Suprapubic skin (tissue), 4 donors: ENCODE measurements at regions not wholly inside any gene's neighbourhood (a gene's known extent, or its start where the extent isn't known, plus 50 kb on each side); places are given as distances from the start of the nearest gene placed in this dataset.

ENCODE experiments used
- DNase-seq, 2 donors: peaks; one replicate each; pipeline ENCODE4 v3.0.0-alpha.2; 2019; ENCODE audit warnings: low spot score in 2 of 2
- H3K27ac ChIP-seq: fragments of 200-600 bp; sonication (generic); one replicate; pipeline ENCODE4 v1.5.1; 2019
- H3K27me3 ChIP-seq: fragments of 200-600 bp; sonication (generic); one replicate; pipeline ENCODE4 v1.5.1; 2019
- H3K36me3 ChIP-seq: fragments of 200-600 bp; sonication (generic); one replicate; pipeline ENCODE4 v1.5.1; 2019
- H3K4me1 ChIP-seq: fragments of 200-600 bp; sonication (generic); one replicate; pipeline ENCODE4 v1.5.1; 2019
- H3K4me3 ChIP-seq: fragments of 200-600 bp; sonication (generic); one replicate; pipeline ENCODE4 v1.5.1; 2019; ENCODE audit warnings: mild to moderate bottlenecking
- H3K9me3 ChIP-seq: fragments of 200-600 bp; sonication (generic); one replicate; pipeline ENCODE4 v1.5.1; 2019
- CTCF ChIP-seq, 2 donors: fragments of 200-600 bp in 1 of 2; fragments of 450-650 bp in 1 of 2; sonication (generic) in 1 of 2; IDR thresholded peaks; one replicate each; pipeline ENCODE4 v1.5.1; 2016 to 2019; ENCODE audit warnings: antibody characterized with exemption in 2 of 2, mild to moderate bottlenecking in 1 of 2, moderate library complexity in 1 of 2
- EP300 ChIP-seq: sonication (generic); formaldehyde crosslinking; IDR thresholded peaks from one replicate; pipeline ENCODE4 v1.6.1; 2017; ENCODE audit warnings: antibody characterized with exemption
- POLR2A ChIP-seq, 2 donors: fragments of 450-650 bp; IDR thresholded peaks; one replicate each; pipeline ENCODE4 v1.6.1; 2017; ENCODE audit warnings: antibody characterized with exemption in 2 of 2, mild to moderate bottlenecking in 2 of 2, moderate library complexity in 2 of 2
- POLR2AphosphoS5 ChIP-seq, 3 donors: sonication (generic); formaldehyde crosslinking; IDR thresholded peaks; one replicate each; pipeline ENCODE4 v1.6.1; 2017; ENCODE audit warnings: antibody characterized with exemption in 3 of 3
- WGBS: methylation state at CpG from one replicate; pipeline ENCODE4 v1.1.5; 2018; 5-methylcytosine and 5-hydroxymethylcytosine counted together

GRCh38 chr6:92906385-92906784 lies 513.0 kb downstream of the EPHA7 start:
- Histone ChIP-seq H3K4me3 (no peak overlapping the region), H3K27me3 (no peaks in the 10 kb centered on the region), H3K27ac (no peak overlapping the region), H3K36me3 (no peaks in the 10 kb centered on the region), H3K4me1 (no peaks in the 10 kb centered on the region), H3K9me3 (peaks cover under 1% of the 10 kb centered on the region)
- no peak for DNase-seq
- WGBS: 12% methylated on average over 1 of the region's 1 CpG
- TF ChIP-seq EP300 (no peak), CTCF (IDR thresholded peaks at IDR 0.05) (no peak), POLR2AphosphoS5 (IDR thresholded peaks at IDR 0.05) (no peak), POLR2A (IDR thresholded peaks at IDR 0.05) (no peak)

GRCh38 chr6:92893741-92894140 lies 525.6 kb downstream of the EPHA7 start:
- TF ChIP-seq EP300 (no peak), POLR2A (IDR thresholded peaks at IDR 0.05) (no peak), POLR2AphosphoS5 (IDR thresholded peaks at IDR 0.05) (no peak), CTCF (IDR thresholded peaks at IDR 0.05) (no peak)
- peaks cover 3% of the 10 kb centered on the region for H3K9me3 ChIP-seq
- no peak overlapping the region for H3K4me3 ChIP-seq
- no peak for DNase-seq
- no peaks in the 10 kb centered on the region for H3K36me3 ChIP-seq
- WGBS: 56% methylated on average over 3 of the region's 3 CpGs
- H3K4me1 ChIP-seq: no peaks in the 10 kb centered on the region
- no peaks in the 10 kb centered on the region for H3K27me3 ChIP-seq
- H3K27ac ChIP-seq: no peak overlapping the region

- Histone ChIP-seq H3K9me3 (peaks cover 8% of the 10 kb centered on the region), H3K27me3 (no peaks in the 10 kb centered on the region), H3K4me3 (no peak overlapping the region), H3K36me3 (no peaks in the 10 kb centered on the region), H3K27ac (no peak overlapping the region), H3K4me1 (no peaks in the 10 kb centered on the region)
- 88% methylated on average over 1 of the region's 1 CpG for WGBS
- TF ChIP-seq POLR2A (IDR thresholded peaks at IDR 0.05) (no peak), EP300 (no peak), CTCF (IDR thresholded peaks at IDR 0.05) (no peak), POLR2AphosphoS5 (IDR thresholded peaks at IDR 0.05) (no peak)
- DNase-seq: no peak
These were observed 526.7 kb downstream of the EPHA7 start for GRCh38 chr6:92892626-92893170.

GRCh38 chr6:92888316-92888715 lies 531.0 kb downstream of the EPHA7 start:
- no peaks in the 10 kb centered on the region for H3K4me1 ChIP-seq
- DNase-seq: no peak
- no peak overlapping the region for H3K27ac ChIP-seq
- H3K27me3 ChIP-seq: no peaks in the 10 kb centered on the region
- no peak overlapping the region for H3K4me3 ChIP-seq
- H3K9me3 ChIP-seq: peaks cover 8% of the 10 kb centered on the region
- no peaks in the 10 kb centered on the region for H3K36me3 ChIP-seq
- TF ChIP-seq CTCF (IDR thresholded peaks at IDR 0.05) (no peak), EP300 (no peak), POLR2A (IDR thresholded peaks at IDR 0.05) (no peak), POLR2AphosphoS5 (IDR thresholded peaks at IDR 0.05) (no peak)

GRCh38 chr6:92887871-92888270 lies 531.5 kb downstream of the EPHA7 start:
- Histone ChIP-seq H3K27me3 (no peaks in the 10 kb centered on the region), H3K27ac (no peak overlapping the region), H3K4me3 (no peak overlapping the region), H3K9me3 (peaks cover 8% of the 10 kb centered on the region), H3K4me1 (no peaks in the 10 kb centered on the region), H3K36me3 (no peaks in the 10 kb centered on the region)
- TF ChIP-seq POLR2AphosphoS5 (IDR thresholded peaks at IDR 0.05): no peak
- TF ChIP-seq EP300: no peak
- TF ChIP-seq POLR2A (IDR thresholded peaks at IDR 0.05): no peak
- no peak for TF ChIP-seq CTCF (IDR thresholded peaks at IDR 0.05)
- DNase-seq: no peak
